ENCODE measurements at regions not wholly inside any gene's neighbourhood (a gene's known extent, or its start where the extent isn't known, plus 50 kb on each side); places are given as distances from the start of the nearest gene placed in this dataset.
A peak's percentile ranks its signal among the peaks of the same experiment; 100 is the strongest.

GRCh38 chr3:30263238-30263924 is 343.0 kb upstream of the TGFBR2 start:
- DNase-seq (ENCODE audit: low read depth in 2 of 2), result no peak

- no peak for DNase-seq (ENCODE audit: low read depth in 2 of 2)
These were observed 342.5 kb upstream of the TGFBR2 start for GRCh38 chr3:30263925-30264313.

GRCh38 chr3:30266524-30266923 is 339.9 kb upstream of the TGFBR2 start:
- DNase-seq (ENCODE audit: low read depth in 2 of 2), result no peak

GRCh38 chr3:30268288-30268687 is 338.1 kb upstream of the TGFBR2 start:
- DNase-seq (ENCODE audit: low read depth in 2 of 2), result no peak

- DNase-seq (ENCODE audit: low read depth in 2 of 2), result no peak
These were observed 336.5 kb upstream of the TGFBR2 start for GRCh38 chr3:30269751-30270445.

- peak in 1 of 2 donors; percentile 53 for DNase-seq (ENCODE audit: low read depth in 2 of 2)
These were observed 334.6 kb upstream of the TGFBR2 start for GRCh38 chr3:30271781-30272180.

- no peak for DNase-seq (ENCODE audit: low read depth in 2 of 2)
These were observed 332.9 kb upstream of the TGFBR2 start for GRCh38 chr3:30273304-30274072.

- DNase-seq (ENCODE audit: low read depth in 2 of 2), result no peak
These were observed 328.9 kb upstream of the TGFBR2 start for GRCh38 chr3:30277494-30277893.

- DNase-seq (ENCODE audit: low read depth in 2 of 2), result no peak
These were observed 324.9 kb upstream of the TGFBR2 start for GRCh38 chr3:30281526-30281925.

- peak in 1 of 2 donors; percentile 76 for DNase-seq (ENCODE audit: low read depth in 2 of 2)
These were observed 324.2 kb upstream of the TGFBR2 start for GRCh38 chr3:30282154-30282696.

GRCh38 chr3:30285188-30286006 is 321.0 kb upstream of the TGFBR2 start:
- no peak for DNase-seq (ENCODE audit: low read depth in 2 of 2)

GRCh38 chr3:30286007-30286669 is 320.3 kb upstream of the TGFBR2 start:
- DNase-seq (ENCODE audit: low read depth in 2 of 2), result peak; percentile 84 to 99

- peak in 1 of 2 donors; percentile 48 for DNase-seq (ENCODE audit: low read depth in 2 of 2)
These were observed 319.6 kb upstream of the TGFBR2 start for GRCh38 chr3:30286811-30287210.

- DNase-seq (ENCODE audit: low read depth in 2 of 2), result no peak
These were observed 317.6 kb upstream of the TGFBR2 start for GRCh38 chr3:30288830-30289229.

- DNase-seq (ENCODE audit: low read depth in 2 of 2), result peak in 1 of 2 donors; percentile 75
These were observed 317.1 kb upstream of the TGFBR2 start for GRCh38 chr3:30289324-30289723.

GRCh38 chr3:30289766-30290165 is 316.6 kb upstream of the TGFBR2 start:
- DNase-seq (ENCODE audit: low read depth in 2 of 2), result peak in 1 of 2 donors; percentile 54

GRCh38 chr3:30290479-30290878 is 315.9 kb upstream of the TGFBR2 start:
- DNase-seq (ENCODE audit: low read depth in 2 of 2), result no peak

GRCh38 chr3:30292192-30292893 is 314.1 kb upstream of the TGFBR2 start:
- DNase-seq (ENCODE audit: low read depth in 2 of 2), result peak in 1 of 2 donors; percentile 96

GRCh38 chr3:30293621-30294240 is 312.7 kb upstream of the TGFBR2 start:
- no peak for DNase-seq (ENCODE audit: low read depth in 2 of 2)

- no peak for DNase-seq (ENCODE audit: low read depth in 2 of 2)
These were observed 312.1 kb upstream of the TGFBR2 start for GRCh38 chr3:30294241-30294667.
